HG03064 (cell line): ENCODE measurements at regions not wholly inside any gene's neighbourhood (a gene's known extent, or its start where the extent isn't known, plus 50 kb on each side); places are given as distances from the start of the nearest gene placed in this dataset.
"Not testable (repeated sequence)": the region's sequence is repeated elsewhere in the genome, so short reads cannot be mapped to it uniquely, and the experiment has no call there.

ENCODE experiments used
- ATAC-seq: cut with Tn5 transposase; IDR thresholded peaks from one replicate; pipeline ENCODE4 v1.9.1; 2021; ENCODE audit warnings: low read depth; ENCODE audit not compliant: unreplicated experiment

- no peak for ATAC-seq
Measured at GRCh38 chr3:187795207-187795960, 50.1 kb upstream of the BCL6 start.

- no peak for ATAC-seq
Measured at GRCh38 chr3:187798126-187798525, 52.9 kb upstream of the BCL6 start.

GRCh38 chr3:187798531-187799530 lies 53.6 kb upstream of the BCL6 start:
- ATAC-seq, result no peak

GRCh38 chr3:187799942-187800641 lies 54.8 kb upstream of the BCL6 start:
- ATAC-seq, result no peak

GRCh38 chr3:187801152-187801551 lies 55.9 kb upstream of the BCL6 start:
- ATAC-seq, result no peak

- no peak for ATAC-seq
Measured at GRCh38 chr3:187802203-187802927, 57.1 kb upstream of the BCL6 start.

GRCh38 chr3:187802928-187803259 lies 57.6 kb upstream of the BCL6 start:
- peak; percentile 86 for ATAC-seq

- no peak for ATAC-seq
Measured at GRCh38 chr3:187804120-187804744, 59.0 kb upstream of the BCL6 start.

- ATAC-seq, result no peak
Measured at GRCh38 chr3:187804745-187805121, 59.5 kb upstream of the BCL6 start.

GRCh38 chr3:187805774-187806173 lies 60.5 kb upstream of the BCL6 start:
- no peak for ATAC-seq

- no peak for ATAC-seq
Measured at GRCh38 chr3:187807086-187807862, 62.0 kb upstream of the BCL6 start.

GRCh38 chr3:187808527-187808895 lies 63.2 kb upstream of the BCL6 start:
- no peak for ATAC-seq

- no peak for ATAC-seq
Measured at GRCh38 chr3:187809612-187809991, 64.3 kb upstream of the BCL6 start.

GRCh38 chr3:187810021-187810446 lies 64.8 kb upstream of the BCL6 start:
- ATAC-seq, result no peak

- ATAC-seq, result no peak
Measured at GRCh38 chr3:187811585-187812250, 66.5 kb upstream of the BCL6 start.

- ATAC-seq, result no peak
Measured at GRCh38 chr3:187812496-187812895, 67.2 kb upstream of the BCL6 start.

- no peak for ATAC-seq
Measured at GRCh38 chr3:187813198-187813597, 67.9 kb upstream of the BCL6 start.

GRCh38 chr3:187817766-187818165 lies 72.5 kb upstream of the BCL6 start:
- ATAC-seq, result not testable (repeated sequence)
